ENCODE measurements at regions not wholly inside any gene's neighbourhood (a gene's known extent, or its start where the extent isn't known, plus 50 kb on each side); places are given as distances from the start of the nearest gene placed in this dataset.
A peak's percentile ranks its signal among the peaks of the same experiment; 100 is the strongest.

DNA sequence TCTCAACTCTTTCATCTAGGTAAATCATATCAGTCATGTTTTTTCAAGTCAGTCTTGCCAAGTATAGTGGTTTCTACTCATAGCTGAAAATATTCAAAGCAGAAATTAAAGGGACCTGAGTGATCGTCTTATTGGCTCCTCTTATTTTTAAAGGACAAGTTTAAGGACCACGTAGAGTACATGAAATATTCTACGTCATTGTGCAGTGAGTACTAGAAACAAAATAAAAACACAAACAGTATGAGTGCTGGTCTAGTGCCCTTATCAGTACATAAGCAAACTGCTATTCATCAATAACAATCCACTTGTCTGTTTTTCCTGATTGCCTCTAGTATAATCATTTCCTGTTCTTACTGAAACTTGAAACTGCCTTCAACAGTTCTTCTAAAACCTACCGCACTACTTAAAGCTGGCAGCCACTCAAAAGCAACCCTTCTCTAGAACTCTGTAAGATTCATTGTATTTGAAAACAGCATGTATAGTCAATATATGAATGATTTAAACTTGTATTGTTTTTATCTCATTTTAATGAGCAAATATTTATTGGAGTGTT, 853.7 kb downstream of the TAF11L14 start:
- H3K9me3 Mint-ChIP-seq: no peaks in the 10 kb centered on the region
- no peak for TF ChIP-seq CTCF (conservative IDR thresholded peaks at IDR 0.05)

More for the DNA sequence above, 853.7 kb downstream of the TAF11L14 start:
- Histone ChIP-seq H3K4me2 (ENCODE audit: insufficient read depth, insufficient read length, low read length) (no peak overlapping the region), H4K20me1 (ENCODE audit: control insufficient read depth, insufficient read depth, insufficient read length) (no peaks in the 10 kb centered on the region), H4K5ac (ENCODE audit: insufficient read length, low read depth, low read length) (no peak overlapping the region), H4K91ac (ENCODE audit: insufficient read length, low read depth, low read length) (no peak overlapping the region), H2BK5ac (ENCODE audit: insufficient read length, low read length) (no peak overlapping the region), H3K4me1 (ENCODE audit: insufficient read depth, low read length) (no peaks in the 10 kb centered on the region; the same call in 1 of the 2 replicates), H3K27ac (ENCODE audit: insufficient read length, low read depth, low read length) (no peak overlapping the region), H3K23me2 (ENCODE audit: insufficient read length, low read depth, low read length, poor library complexity, severe bottlenecking) (no peaks in the 10 kb centered on the region), H4K8ac (replicated peaks; ENCODE audit: insufficient read length, low read depth, low read length) (no peak overlapping the region), H2AK5ac (ENCODE audit: insufficient read length, low read length) (no peak overlapping the region), H3K9ac (ENCODE audit: extremely low read depth, insufficient read length, low read length) (no peak overlapping the region), H3K23ac (ENCODE audit: insufficient read length, low read depth, low read length) (no peak overlapping the region), H3K9me3 (ENCODE audit: control insufficient read depth, low read depth, low read length) (no peaks in the 10 kb centered on the region), H3K79me2 (ENCODE audit: insufficient read depth, low read length) (no peaks in the 10 kb centered on the region), H2AFZ (ENCODE audit: low read length) (no peak overlapping the region), H3K4ac (ENCODE audit: low read depth, low read length) (no peak overlapping the region), H3T11ph (ENCODE audit: low read length) (no peak overlapping the region), H3K79me1 (ENCODE audit: insufficient read depth, low read depth, low read length, poor library complexity, severe bottlenecking) (no peaks in the 10 kb centered on the region), H3K56ac (ENCODE audit: insufficient read length, low read depth, low read length) (no peak overlapping the region), H2BK15ac (ENCODE audit: low read depth, low read length) (no peak overlapping the region), H2BK20ac (ENCODE audit: low read depth, low read length, poor library complexity, severe bottlenecking) (no peak overlapping the region), H2BK12ac (ENCODE audit: insufficient read length, low read depth, low read length) (no peak overlapping the region), H3K27me3 (ENCODE audit: insufficient read depth, low read length) (no peaks in the 10 kb centered on the region), H2BK120ac (ENCODE audit: low read depth, low read length, poor library complexity, severe bottlenecking) (no peak overlapping the region), H3K18ac (ENCODE audit: insufficient read length, low read depth, low read length) (no peak overlapping the region), H3K14ac (ENCODE audit: insufficient read depth, low read length) (no peak overlapping the region)
- no peak overlapping the region for H3K4me3 Mint-ChIP-seq
- H3K4me1 Mint-ChIP-seq: peaks cover 11 to 27% of the 10 kb centered on the region in 2 experiments
- H3K36me3 Mint-ChIP-seq (ENCODE audit: insufficient read depth in 1 of 3, low read depth in 3 of 3): no peaks in the 10 kb centered on the region
- H3K27me3 Mint-ChIP-seq (ENCODE audit: low read depth): no peaks in the 10 kb centered on the region
- H3K27ac Mint-ChIP-seq: peak overlapping the region; percentile 17 to 46 (median 35); a peak in 2 of 7 replicates
- no CpG with 5 or more reads among the region's 4 CpGs for WGBS (ENCODE audit: extremely low coverage, insufficient read length, low lambda C conversion rate)
- DNase-seq: no peak

All from H9 (cell line).